ENCODE measurements at regions not wholly inside any gene's neighbourhood (a gene's known extent, or its start where the extent isn't known, plus 50 kb on each side); places are given as distances from the start of the nearest gene placed in this dataset.

DNA sequence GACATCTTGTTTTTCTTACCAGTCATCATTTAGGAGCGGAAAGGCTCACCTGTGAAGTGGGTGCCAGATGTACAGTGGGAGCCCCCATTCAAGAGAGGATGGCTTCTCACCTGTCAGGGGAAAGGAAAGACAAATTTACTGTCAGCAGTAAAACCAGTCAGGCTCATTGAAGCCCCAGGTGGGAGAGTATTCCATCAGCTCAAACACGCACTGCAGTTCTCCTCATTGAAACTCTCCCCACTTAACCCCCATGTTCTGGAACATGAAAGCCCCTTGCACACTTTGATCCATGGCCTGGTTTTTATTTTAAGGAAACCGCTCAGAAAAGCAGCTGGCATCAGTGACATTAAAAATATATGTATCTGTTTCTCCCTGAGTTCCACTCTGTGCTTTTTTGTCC is 401.1 kb upstream of the ZNF507 start:
- Mint-ChIP-seq H3K4me3 (no peak overlapping the region), H3K4me1 (no peaks in the 10 kb centered on the region), H3K36me3 (ENCODE audit: low read depth) (no peaks in the 10 kb centered on the region), H3K27ac (no peak overlapping the region), H3K9me3 (peaks cover 5% of the 10 kb centered on the region), H3K27me3 (no peaks in the 10 kb centered on the region)
- ATAC-seq (ENCODE audit: low read depth) (no peak), DNase-seq (no peak)
- ChIA-PET POLR2A (no interaction called here), CTCF (no interaction called here)
- no peak for TF ChIP-seq CTCF (IDR thresholded peaks at IDR 0.05)
- intact Hi-C loops (cut with micrococcal nuclease): no loop called here

- POLR2A ChIA-PET: no interaction called here
Observed at GRCh38 chr19:31946491-31946890, 398.9 kb upstream of the ZNF507 start.

DNA sequence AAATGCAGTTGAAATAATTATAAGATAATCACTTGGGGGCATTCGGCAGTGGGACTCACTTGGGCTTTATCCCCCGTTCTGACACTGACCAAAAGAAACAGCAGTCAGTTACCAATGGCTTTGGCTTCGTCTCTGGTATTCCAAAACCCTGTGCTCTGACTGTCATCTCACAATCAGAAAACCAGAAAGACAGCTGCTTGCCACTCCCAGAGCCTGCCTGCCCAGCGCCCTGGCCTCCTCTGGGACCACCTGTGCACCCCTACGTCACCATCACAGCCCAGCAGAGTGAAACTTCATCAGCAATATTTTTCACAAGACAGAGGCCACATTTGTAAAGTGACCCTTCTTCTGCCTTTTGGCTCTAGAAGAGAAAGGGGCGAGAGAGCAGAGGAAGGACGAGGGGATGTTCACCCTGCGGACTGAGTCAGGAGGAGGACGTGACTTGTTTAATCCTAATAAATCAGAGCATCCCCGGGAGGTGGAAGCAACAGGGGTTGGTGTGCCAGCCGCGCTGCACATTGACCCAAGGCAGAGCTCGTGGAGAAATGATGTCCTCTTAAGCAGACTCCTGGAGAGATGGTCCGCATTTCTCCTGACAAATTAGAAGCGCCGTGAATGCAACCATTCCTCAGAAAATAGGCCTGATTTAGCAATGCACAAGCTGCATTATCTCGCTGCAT is 397.8 kb upstream of the ZNF507 start:
- Mint-ChIP-seq H3K4me1 (no peaks in the 10 kb centered on the region), H3K9me3 (peaks cover 7% of the 10 kb centered on the region), H3K27ac (no peak overlapping the region), H3K4me3 (no peak overlapping the region), H3K36me3 (ENCODE audit: low read depth) (no peaks in the 10 kb centered on the region), H3K27me3 (no peaks in the 10 kb centered on the region)
- DNase-seq (no peak), ATAC-seq (ENCODE audit: low read depth) (no peak)
- no peak for TF ChIP-seq CTCF (IDR thresholded peaks at IDR 0.05)
- CTCF ChIA-PET: no interaction called here
- POLR2A ChIA-PET: no interaction called here
- intact Hi-C loops (cut with micrococcal nuclease): no loop called here

More at GRCh38 chr19:31946491-31946890, 398.9 kb upstream of the ZNF507 start:
- CTCF ChIA-PET: no interaction called here
- no peaks in the 10 kb centered on the region for H3K36me3 Mint-ChIP-seq (ENCODE audit: low read depth)
- DNase-seq: no peak
- ATAC-seq (ENCODE audit: low read depth): no peak
- H3K9me3 Mint-ChIP-seq: no peaks in the 10 kb centered on the region
- H3K4me1 Mint-ChIP-seq: no peaks in the 10 kb centered on the region
- H3K27me3 Mint-ChIP-seq: no peaks in the 10 kb centered on the region
- no peak overlapping the region for H3K4me3 Mint-ChIP-seq
- no peak overlapping the region for H3K27ac Mint-ChIP-seq
- intact Hi-C loops (cut with micrococcal nuclease): no loop called here
- TF ChIP-seq CTCF (IDR thresholded peaks at IDR 0.05): no peak

DNA sequence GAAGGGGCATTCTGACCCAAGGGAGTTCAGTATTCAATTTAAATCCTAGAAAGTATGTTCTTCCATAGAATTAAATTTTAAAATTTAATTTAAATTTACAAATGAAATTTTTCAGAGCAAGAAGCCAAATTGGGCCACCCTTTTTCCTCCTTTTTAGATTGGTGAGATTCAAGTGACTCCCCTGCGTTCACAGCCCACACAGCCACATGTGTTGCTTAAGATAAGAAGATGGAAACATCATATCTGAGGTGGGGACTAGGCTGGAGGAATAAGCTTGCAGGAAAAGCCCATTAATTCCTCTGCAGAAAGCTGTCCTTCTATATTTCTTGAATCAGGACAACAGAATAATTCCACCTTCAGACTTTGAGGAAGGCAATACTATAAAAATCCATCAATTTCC is 392.7 kb upstream of the ZNF507 start:
- DNase-seq (no peak), ATAC-seq (ENCODE audit: low read depth) (no peak)
- no peaks in the 10 kb centered on the region for H3K4me1 Mint-ChIP-seq
- no peaks in the 10 kb centered on the region for H3K36me3 Mint-ChIP-seq (ENCODE audit: low read depth)
- no peak overlapping the region for H3K4me3 Mint-ChIP-seq
- TF ChIP-seq CTCF (IDR thresholded peaks at IDR 0.05): no peak
- intact Hi-C loops (cut with micrococcal nuclease): no loop called here
- no peak overlapping the region for H3K27ac Mint-ChIP-seq
- ChIA-PET CTCF (no interaction called here), POLR2A (no interaction called here)
- H3K9me3 Mint-ChIP-seq: peaks cover 14% of the 10 kb centered on the region
- H3K27me3 Mint-ChIP-seq: no peaks in the 10 kb centered on the region

DNA sequence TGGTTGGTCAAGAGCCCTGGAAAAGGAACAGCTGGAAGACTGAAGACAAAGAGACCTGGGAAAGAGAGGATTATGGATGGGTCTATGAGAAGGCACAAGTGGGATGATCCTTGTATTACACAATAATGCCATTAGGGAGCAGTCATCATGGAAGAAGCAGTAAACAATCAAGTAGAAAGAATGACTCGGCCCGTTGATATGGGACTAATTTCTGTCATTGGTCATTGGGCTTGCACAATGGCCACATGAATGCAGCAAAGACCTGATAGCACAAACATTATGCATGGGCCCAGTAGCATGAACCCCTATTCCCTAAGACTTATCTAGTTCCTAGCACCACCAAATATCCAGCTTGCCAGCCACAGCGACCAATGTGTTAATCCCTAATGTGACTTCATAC is 390.3 kb upstream of the ZNF507 start:
- H3K36me3 Mint-ChIP-seq (ENCODE audit: low read depth): no peaks in the 10 kb centered on the region
- no peak for TF ChIP-seq CTCF (IDR thresholded peaks at IDR 0.05)
- POLR2A ChIA-PET: no interaction called here
- DNase-seq: no peak
- H3K27me3 Mint-ChIP-seq: no peaks in the 10 kb centered on the region
- no peak overlapping the region for H3K27ac Mint-ChIP-seq
- no peaks in the 10 kb centered on the region for H3K4me1 Mint-ChIP-seq
- no peak overlapping the region for H3K4me3 Mint-ChIP-seq
- CTCF ChIA-PET: no interaction called here
- no peak for ATAC-seq (ENCODE audit: low read depth)
- peaks cover 14% of the 10 kb centered on the region for H3K9me3 Mint-ChIP-seq
- intact Hi-C loops (cut with micrococcal nuclease): no loop called here
